PC-3 (cell line): ENCODE measurements at regions not wholly inside any gene's neighbourhood (a gene's known extent, or its start where the extent isn't known, plus 50 kb on each side); places are given as distances from the start of the nearest gene placed in this dataset.

Experiments used
- EZH2 ChIP-seq: fragments of 300-600 bp; sonication (generic); IDR thresholded peaks from one replicate; pipeline ENCODE4 v1.6.1; 2017; ENCODE audit warnings: antibody characterized with exemption, mild to moderate bottlenecking, low read length; ENCODE audit not compliant: unreplicated experiment
- TF ChIP-seq, protein P1 (sequence below): fragments of 300-600 bp; sonication (generic); conservative IDR thresholded peaks from 2 replicates; pipeline ENCODE4 v1.5.1; 2017; ENCODE audit warnings: antibody characterized with exemption, low read depth, mild to moderate bottlenecking, low read length

DNA sequence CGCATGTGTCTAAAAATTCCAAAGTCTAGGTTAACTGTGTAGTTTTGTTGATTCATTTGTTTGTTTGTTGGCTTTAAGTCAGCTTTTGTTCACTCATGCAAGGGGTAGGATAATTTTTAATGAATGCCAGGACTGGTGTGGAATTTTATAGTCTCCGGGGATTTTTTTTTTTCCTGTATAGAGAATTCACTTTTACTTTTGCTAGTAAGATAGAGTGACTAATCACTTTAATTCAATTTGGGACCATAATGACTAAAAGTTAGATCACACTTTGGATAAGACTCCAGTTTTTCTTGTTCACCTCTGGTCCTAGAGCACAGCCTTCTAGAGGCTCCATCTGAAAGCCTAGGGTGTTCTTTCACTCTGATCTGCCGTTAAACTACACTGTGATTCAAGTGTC, 1690.0 kb downstream of the PCDH9 start:
- TF ChIP-seq, protein P1, sequence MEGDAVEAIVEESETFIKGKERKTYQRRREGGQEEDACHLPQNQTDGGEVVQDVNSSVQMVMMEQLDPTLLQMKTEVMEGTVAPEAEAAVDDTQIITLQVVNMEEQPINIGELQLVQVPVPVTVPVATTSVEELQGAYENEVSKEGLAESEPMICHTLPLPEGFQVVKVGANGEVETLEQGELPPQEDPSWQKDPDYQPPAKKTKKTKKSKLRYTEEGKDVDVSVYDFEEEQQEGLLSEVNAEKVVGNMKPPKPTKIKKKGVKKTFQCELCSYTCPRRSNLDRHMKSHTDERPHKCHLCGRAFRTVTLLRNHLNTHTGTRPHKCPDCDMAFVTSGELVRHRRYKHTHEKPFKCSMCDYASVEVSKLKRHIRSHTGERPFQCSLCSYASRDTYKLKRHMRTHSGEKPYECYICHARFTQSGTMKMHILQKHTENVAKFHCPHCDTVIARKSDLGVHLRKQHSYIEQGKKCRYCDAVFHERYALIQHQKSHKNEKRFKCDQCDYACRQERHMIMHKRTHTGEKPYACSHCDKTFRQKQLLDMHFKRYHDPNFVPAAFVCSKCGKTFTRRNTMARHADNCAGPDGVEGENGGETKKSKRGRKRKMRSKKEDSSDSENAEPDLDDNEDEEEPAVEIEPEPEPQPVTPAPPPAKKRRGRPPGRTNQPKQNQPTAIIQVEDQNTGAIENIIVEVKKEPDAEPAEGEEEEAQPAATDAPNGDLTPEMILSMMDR = no peak
- no peak for TF ChIP-seq EZH2
